WTC11 (cell line): ENCODE measurements at regions not wholly inside any gene's neighbourhood (a gene's known extent, or its start where the extent isn't known, plus 50 kb on each side); places are given as distances from the start of the nearest gene placed in this dataset.

Experiments
- ATAC-seq: fragments of 200-7000 bp; cut with Tn5 transposase; 2 replicates; pipeline ENCODE4 v1.10.0; 2021; ENCODE audit warnings: mild to moderate bottlenecking, moderate library complexity
- CTCF ChIA-PET: fragments of 300-600 bp; sonication (Branson Sonifier 250); formaldehyde crosslinking; loops from one replicate; lab custom pipeline; 2021; ENCODE audit warnings: antibody characterized with exemption; lab: Charles Lee
- POLR2A ChIA-PET: fragments of 350-600 bp; sonication (Branson Sonifier 250); formaldehyde crosslinking; loops from one replicate; lab custom pipeline; 2021; ENCODE audit warnings: antibody characterized with exemption; lab: Charles Lee
- DNase-seq: peaks from one replicate; pipeline ENCODE4 v3.0.0; 2021; ENCODE audit warnings: low spot score
- H3K27ac Mint-ChIP-seq: 2 replicates; pipeline ENCODE4 v1.8.0; 2021; ENCODE audit warnings: mixed read lengths
- H3K27me3 Mint-ChIP-seq: 2 replicates; pipeline ENCODE4 v1.8.0; 2021; ENCODE audit warnings: low read depth, mild to moderate bottlenecking, moderate library complexity, mixed read lengths
- H3K36me3 Mint-ChIP-seq: 2 replicates; pipeline ENCODE4 v1.8.0; 2021; ENCODE audit warnings: mixed read lengths
- H3K4me1 Mint-ChIP-seq: 2 replicates; pipeline ENCODE4 v1.8.0; 2022; ENCODE audit warnings: mixed read lengths
- H3K4me3 Mint-ChIP-seq: 2 replicates; pipeline ENCODE4 v1.8.0; 2021; ENCODE audit warnings: mild to moderate bottlenecking, moderate library complexity, mixed read lengths
- H3K9me3 Mint-ChIP-seq: 2 replicates; pipeline ENCODE4 v1.8.0; 2021; ENCODE audit warnings: mixed read lengths
- CTCF ChIP-seq: fragments of 200-600 bp; IDR thresholded peaks from 2 replicates; pipeline ENCODE4 v1.8.0; 2022; ENCODE audit warnings: antibody characterized with exemption
- E2F1 ChIP-seq: sonication (generic); formaldehyde crosslinking; IDR thresholded peaks from 2 replicates; pipeline ENCODE4 v1.8.0; 2022; ENCODE audit warnings: mild to moderate bottlenecking, missing genetic modification reagents
- E2F4 ChIP-seq: sonication (generic); formaldehyde crosslinking; IDR thresholded peaks from 2 replicates; pipeline ENCODE4 v1.8.1; 2022; ENCODE audit warnings: low read depth, mild to moderate bottlenecking, moderate library complexity, missing genetic modification reagents, borderline replicate concordance
- ERG ChIP-seq: fragments of 250-450 bp; sonication (Bioruptor Pico); IDR thresholded peaks from 2 replicates; pipeline ENCODE4 v1.8.0; 2021; ENCODE audit warnings: mild to moderate bottlenecking
- ESRRA ChIP-seq: sonication (generic); formaldehyde crosslinking; IDR thresholded peaks from 2 replicates; pipeline ENCODE4 v1.8.1; 2022; ENCODE audit warnings: mild to moderate bottlenecking, missing genetic modification reagents, borderline replicate concordance
- GABPB1 ChIP-seq: sonication (generic); formaldehyde crosslinking; IDR thresholded peaks from 2 replicates; pipeline ENCODE4 v1.8.1; 2023; ENCODE audit warnings: mild to moderate bottlenecking, missing genetic modification reagents
- JUN ChIP-seq: sonication (generic); formaldehyde crosslinking; IDR thresholded peaks from 2 replicates; pipeline ENCODE4 v1.8.0; 2023; ENCODE audit warnings: mild to moderate bottlenecking, missing genetic modification reagents
- MAX ChIP-seq: sonication (generic); formaldehyde crosslinking; IDR thresholded peaks from 2 replicates; pipeline ENCODE4 v1.8.0; 2022; ENCODE audit warnings: mild to moderate bottlenecking, missing genetic modification reagents
- PRRX2 ChIP-seq: fragments of 250-450 bp; sonication (Bioruptor Pico); IDR thresholded peaks from 2 replicates; pipeline ENCODE4 v1.8.0; 2021; ENCODE audit warnings: mild to moderate bottlenecking
- SP1 ChIP-seq: sonication (generic); formaldehyde crosslinking; conservative IDR thresholded peaks from 2 replicates; pipeline ENCODE4 v1.8.1; 2022; ENCODE audit warnings: missing genetic modification reagents
- ZMAT4 ChIP-seq: fragments of 250-450 bp; sonication (Bioruptor Pico); IDR thresholded peaks from 2 replicates; pipeline ENCODE4 v1.9.0; 2021; ENCODE audit warnings: mild to moderate bottlenecking
- ZNF138 ChIP-seq: sonication (generic); formaldehyde crosslinking; conservative IDR thresholded peaks from 2 replicates; pipeline ENCODE4 v1.8.1; 2022; ENCODE audit warnings: mild to moderate bottlenecking, moderate library complexity, missing genetic modification reagents
- ZNF232 ChIP-seq: sonication (generic); formaldehyde crosslinking; IDR thresholded peaks from 2 replicates; pipeline ENCODE4 v1.8.0; 2022; ENCODE audit warnings: mild to moderate bottlenecking, missing genetic modification reagents
- ZNF281 ChIP-seq: sonication (generic); formaldehyde crosslinking; IDR thresholded peaks from 2 replicates; pipeline ENCODE4 v1.8.0; 2023; ENCODE audit warnings: mild to moderate bottlenecking, missing genetic modification reagents
- ZNF416 ChIP-seq: fragments of 250-450 bp; sonication (Bioruptor Pico); IDR thresholded peaks from 2 replicates; pipeline ENCODE4 v1.9.0; 2021; ENCODE audit warnings: mild to moderate bottlenecking, inconsistent platforms
- ZNF532 ChIP-seq: fragments of 250-450 bp; sonication (Bioruptor Pico); IDR thresholded peaks from 2 replicates; pipeline ENCODE4 v1.9.0; 2021; ENCODE audit warnings: mild to moderate bottlenecking, borderline replicate concordance

GRCh38 chr1:81371864-81372263 is 428.9 kb upstream of the ADGRL2 start:
- Mint-ChIP-seq H3K36me3 (no peaks in the 10 kb centered on the region), H3K4me3 (no peak overlapping the region), H3K27me3 (no peaks in the 10 kb centered on the region), H3K9me3 (peaks cover 8% of the 10 kb centered on the region), H3K4me1 (peaks cover 21% of the 10 kb centered on the region), H3K27ac (no peak overlapping the region)
- ATAC-seq (no peak), DNase-seq (no peak)
- no peak for TF ChIP-seq MAX
- POLR2A ChIA-PET, result no interaction called here
- CTCF ChIA-PET, result no interaction called here

- H3K4me3 Mint-ChIP-seq, result no peak overlapping the region
- peaks cover 21% of the 10 kb centered on the region for H3K4me1 Mint-ChIP-seq
- no peak for TF ChIP-seq ZNF532 (CRISPR knock-in tag)
- no peak for TF ChIP-seq ZMAT4 (CRISPR knock-in tag)
- no peak for TF ChIP-seq E2F1 (CRISPR knock-in tag)
- TF ChIP-seq ZNF281 (CRISPR knock-in tag), result no peak
- no peak for TF ChIP-seq GABPB1 (CRISPR knock-in tag)
- TF ChIP-seq ESRRA (CRISPR knock-in tag), result no peak
- no peak for TF ChIP-seq ZNF416 (CRISPR knock-in tag)
- no peak for TF ChIP-seq ZNF232 (CRISPR knock-in tag)
- no peak for TF ChIP-seq ERG (CRISPR knock-in tag)
- TF ChIP-seq JUN (CRISPR knock-in tag), result no peak
- no peak for TF ChIP-seq SP1
- no peak for TF ChIP-seq PRRX2
- TF ChIP-seq CTCF, result no peak
- TF ChIP-seq E2F4, result no peak
- TF ChIP-seq ZNF138 (CRISPR knock-in tag), result no peak
- ATAC-seq (no peak), DNase-seq (no peak)
- H3K9me3 Mint-ChIP-seq, result peaks cover 8% of the 10 kb centered on the region
- H3K36me3 Mint-ChIP-seq, result no peaks in the 10 kb centered on the region
- ChIA-PET POLR2A (no interaction called here), CTCF (interaction anchor here (0.7 kb wide), 1 partner anchor 64 kb away, joined by 3 read pairs; no protein-coding TSS in a partner anchor)
- no peaks in the 10 kb centered on the region for H3K27me3 Mint-ChIP-seq
- H3K27ac Mint-ChIP-seq, result no peak overlapping the region
Observed at GRCh38 chr1:81369833-81370232, 430.9 kb upstream of the ADGRL2 start.
